Activated CD4-positive, alpha-beta T cell treated with anti-CD3 and anti-CD28 coated beads, Interleukin-2, amount 50 U/mL, for 16 hours (primary cell): ENCODE measurements at regions not wholly inside any gene's neighbourhood (a gene's known extent, or its start where the extent isn't known, plus 50 kb on each side); places are given as distances from the start of the nearest gene placed in this dataset.
A peak's percentile ranks its signal among the peaks of the same experiment; 100 is the strongest.
"Not testable (repeated sequence)": the region's sequence is repeated elsewhere in the genome, so short reads cannot be mapped to it uniquely, and the experiment has no call there.

Experiments used
- DNase-seq: peaks from one replicate; pipeline ENCODE4 v3.0.0-alpha.2; 2020

DNA sequence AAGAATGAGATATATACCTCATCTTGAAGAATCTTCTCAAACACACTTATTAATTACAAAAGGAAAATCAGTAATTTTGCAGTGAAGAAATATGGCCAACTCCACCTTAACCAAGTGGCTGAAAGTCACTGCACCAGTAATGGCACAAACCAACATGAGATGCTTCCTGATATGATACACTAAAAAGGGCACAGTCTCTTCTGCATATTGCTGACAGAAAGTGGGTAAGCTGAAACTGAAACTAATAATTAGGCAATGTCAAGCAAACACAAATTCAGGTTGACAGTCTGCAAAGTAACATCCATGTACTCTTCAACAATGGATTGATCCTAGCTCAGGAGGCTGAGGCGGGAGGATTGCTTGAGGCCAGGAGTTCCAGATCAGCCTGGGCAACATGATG lies 56.1 kb downstream of the ZNF22 start:
- not testable (repeated sequence) for DNase-seq

DNA sequence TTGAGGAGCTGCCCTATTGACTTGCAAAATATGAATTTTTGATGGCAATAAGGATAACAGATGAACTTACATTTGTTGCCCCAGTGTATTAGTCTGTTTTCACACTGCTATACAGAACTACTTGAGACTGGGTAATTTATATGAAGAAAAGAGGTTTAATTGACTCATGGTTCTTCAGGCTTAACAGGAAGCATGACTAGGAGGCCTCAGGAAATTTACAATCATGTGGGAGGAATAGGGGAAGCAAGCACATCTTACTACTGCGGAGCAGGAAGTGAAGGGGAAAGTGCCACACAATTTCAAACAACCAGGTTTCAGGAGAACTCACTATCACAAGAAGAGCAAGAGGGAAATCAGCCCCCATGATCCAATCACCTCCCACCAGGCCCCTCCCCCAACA lies 57.9 kb downstream of the ZNF22 start:
- peak; percentile 1 for DNase-seq

DNA sequence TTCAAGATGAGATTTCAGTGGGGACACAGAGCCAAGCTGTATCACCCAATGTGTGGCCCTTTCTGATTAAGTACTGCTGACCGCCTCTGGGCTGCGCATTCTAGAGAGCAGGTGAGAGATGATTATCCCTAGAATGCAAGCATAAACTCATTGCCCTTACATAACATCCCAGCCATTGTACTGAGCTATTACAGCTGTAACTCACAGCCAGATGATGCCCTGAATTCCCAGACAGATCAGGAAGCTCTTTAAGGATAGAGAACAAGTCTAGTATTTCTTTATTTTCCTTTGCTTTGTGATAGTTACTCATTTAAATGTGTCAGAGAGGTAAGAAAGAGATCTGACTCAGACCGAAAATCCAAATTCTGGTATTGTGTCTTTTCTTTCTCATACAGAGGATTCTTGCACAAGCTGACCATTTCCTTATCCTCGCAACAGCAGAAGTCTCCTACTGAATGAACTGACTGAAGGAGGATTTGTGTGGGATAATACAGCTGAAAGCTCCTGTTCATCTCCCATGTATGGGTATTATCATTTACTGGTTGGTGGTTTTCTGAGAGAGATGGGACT lies 58.4 kb downstream of the ZNF22 start:
- peak; percentile 9 for DNase-seq

DNA sequence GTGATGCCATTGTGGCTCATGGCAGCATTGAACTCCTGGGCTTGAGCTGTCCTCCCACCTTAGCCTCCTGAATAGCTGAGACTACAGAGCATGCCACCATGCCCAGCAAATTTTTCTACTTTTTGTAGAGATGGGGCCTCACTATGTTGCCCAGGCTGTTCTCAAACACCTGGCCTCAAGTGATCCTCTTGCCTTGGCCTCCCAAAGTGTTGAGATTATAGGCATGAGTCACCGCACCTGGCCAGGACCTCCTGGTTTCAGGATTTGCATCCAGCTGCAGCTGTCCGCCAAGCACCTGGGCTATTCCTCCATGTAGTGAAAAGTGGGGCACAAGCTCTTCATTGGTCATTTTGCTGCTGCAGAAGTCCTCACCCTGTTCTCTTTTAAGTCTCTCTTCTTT lies 58.9 kb downstream of the ZNF22 start:
- DNase-seq: no peak

DNA sequence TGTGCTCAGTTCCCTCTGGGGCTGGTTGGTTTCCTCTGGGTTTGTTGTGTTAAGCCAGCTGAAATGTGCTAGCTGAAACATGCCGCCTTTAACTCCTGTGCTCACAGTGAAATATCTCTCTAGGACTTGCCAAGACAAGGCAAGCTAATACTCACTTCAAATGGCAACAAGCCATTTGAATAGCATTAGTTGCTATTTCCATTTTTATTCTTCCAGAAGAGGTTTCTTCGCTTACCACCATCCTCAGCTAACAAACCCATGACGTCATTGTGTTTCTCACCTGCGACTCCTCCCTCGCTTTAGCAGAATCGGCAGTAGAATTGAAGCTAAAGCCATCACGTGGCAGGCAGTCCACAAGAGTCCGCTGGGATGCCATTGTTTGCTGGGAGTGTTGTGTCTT lies 61.3 kb downstream of the ZNF22 start:
- no peak for DNase-seq

DNA sequence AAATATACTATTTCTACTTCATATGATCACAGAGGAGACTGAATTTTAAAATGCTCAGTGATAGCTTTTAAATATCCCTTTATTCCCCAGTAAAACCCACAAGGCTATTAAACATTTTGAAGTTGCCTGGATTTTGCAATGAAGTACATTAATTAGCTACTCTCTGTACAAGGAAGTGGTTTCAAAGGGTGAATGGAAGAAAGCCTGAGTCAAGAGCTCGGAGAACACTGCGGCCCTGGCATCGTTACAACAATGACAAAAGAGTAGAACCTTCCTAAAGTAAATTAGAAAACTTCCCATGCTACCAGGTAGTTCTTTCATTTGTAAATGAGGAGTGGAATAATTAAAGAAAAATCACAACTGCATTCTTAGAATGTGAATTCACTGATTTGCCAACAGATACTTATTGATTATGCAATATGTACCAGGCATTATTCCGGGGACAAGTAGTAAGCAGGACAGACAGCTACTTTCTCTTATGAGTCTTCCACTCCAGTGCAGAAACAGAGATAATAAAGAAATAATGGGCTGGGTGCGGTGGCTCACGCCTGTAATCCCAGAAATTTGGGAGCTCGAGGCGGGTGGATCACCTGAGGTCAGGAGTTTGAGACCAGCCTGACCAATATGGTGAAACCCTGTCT lies 63.0 kb downstream of the ZNF22 start:
- no peak for DNase-seq

DNA sequence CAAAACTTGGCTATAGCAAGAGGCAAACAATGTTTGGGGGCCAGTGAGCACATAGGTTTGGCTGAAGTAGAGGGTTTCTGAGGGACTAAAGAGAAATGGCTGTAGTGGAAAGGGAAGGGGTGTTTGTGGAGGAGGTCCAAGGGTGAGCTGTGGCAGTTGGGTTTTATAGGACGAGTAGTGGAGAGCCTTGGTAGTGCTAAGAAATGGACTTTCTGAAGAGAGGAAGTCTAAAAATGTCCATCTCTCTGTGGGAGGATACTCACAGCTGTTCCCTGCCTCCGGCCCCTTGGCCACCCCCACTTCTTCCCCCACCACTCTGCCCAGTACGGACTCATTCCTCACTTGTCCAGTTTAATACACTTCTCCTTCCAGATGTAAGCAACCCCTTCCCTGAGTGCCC lies 64.3 kb downstream of the ZNF22 start:
- no peak for DNase-seq

DNA sequence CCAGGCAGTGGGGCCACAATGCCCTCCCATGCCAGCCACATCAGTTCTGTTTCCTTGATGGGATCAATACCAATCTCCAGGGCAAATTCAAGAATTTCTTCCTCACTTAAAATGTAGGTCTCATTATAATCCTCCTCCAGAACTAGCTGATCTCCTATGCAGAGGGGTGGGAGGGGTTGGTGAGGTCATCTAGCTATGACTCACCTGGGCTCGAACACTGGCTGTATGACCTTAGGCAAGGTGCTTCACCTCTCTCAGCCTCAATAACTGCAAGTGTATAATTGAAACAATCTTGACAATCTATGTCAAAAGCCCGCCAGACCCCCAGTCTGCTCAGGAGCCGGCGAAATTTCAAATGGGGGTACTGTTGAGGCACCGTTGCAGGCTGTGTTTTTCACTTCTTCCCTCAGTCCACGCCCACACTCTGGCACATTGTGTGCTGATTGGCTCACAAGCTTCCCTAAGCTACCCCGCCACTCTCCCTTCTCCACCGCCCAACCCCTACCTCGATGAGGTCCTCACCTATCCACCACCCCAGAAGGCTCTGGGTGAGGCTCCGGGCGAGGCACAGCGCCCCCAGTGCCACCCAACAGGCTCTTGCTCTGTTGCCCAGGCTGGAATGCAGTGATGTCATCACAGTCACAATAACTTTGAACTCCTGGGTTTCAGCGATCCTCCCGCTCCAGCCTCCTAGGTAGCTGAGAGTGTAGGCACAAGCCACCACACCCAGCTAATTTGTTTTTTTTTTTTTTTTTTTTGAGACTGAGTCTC lies 70.5 kb downstream of the ZNF22 start:
- DNase-seq: no peak

DNA sequence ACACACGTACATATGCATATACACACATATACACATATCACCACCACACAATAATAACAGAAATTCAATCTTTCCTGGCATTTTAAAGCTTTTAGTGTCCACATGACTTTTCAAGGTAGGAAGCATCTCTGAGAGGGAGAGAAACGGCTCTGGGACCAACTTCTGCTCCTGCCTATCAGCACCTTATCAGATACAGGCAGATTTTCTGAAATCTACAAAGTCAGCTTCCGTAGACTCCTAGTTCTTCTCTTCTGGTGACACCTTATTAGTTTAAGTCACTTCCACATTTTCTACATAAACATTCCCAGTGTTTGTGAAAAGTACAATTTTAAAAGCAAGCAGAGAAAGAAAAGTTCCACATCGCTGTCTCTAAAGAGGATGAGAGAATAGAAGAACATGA lies 74.5 kb downstream of the ZNF22 start:
- DNase-seq: no peak

DNA sequence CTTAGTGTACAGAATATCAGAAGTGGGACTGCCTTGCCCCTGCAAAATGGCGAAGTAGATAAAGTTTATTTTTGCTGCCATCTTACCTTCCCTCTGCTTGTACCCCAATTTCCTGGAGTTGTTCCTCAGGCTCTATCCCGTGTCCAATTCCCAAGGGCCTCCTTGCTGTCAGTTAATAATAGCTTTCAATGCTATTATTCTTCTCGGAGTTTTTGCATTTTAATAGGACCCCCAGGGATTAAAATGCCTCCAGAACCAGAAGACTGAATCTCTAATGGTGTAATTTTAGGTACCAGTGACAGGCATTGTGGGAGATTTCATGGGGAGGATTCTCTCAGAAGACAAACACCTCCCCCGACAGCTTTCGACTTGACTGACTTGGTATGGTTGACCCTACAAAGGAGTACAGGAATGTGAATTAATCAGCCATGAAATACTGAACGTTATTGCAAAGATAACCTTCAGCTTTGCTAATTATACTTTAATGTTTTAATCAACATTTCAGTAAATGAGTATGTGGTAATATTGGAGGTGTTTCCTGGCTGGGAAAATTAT lies 75.2 kb downstream of the ZNF22 start:
- DNase-seq: no peak

DNA sequence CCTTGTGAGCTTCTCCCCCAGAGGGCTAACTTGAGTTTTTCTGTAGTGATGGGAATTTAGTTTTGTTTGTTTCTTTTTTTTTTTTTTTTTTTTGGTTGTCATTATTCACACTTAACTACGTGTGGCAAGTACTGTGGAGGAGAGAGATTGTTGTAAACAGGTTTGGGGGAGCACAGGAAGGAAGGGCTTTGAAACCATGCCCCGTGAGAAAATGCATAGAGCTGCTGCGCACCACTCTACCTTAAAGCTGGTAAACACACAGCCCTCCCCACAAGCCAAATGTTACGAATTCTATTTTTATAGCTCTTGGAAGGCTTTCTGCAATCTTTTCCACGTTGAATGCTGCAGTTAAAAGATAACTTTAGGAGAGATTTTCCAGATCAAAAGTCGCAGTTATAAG lies 76.2 kb downstream of the ZNF22 start:
- no peak for DNase-seq

DNA sequence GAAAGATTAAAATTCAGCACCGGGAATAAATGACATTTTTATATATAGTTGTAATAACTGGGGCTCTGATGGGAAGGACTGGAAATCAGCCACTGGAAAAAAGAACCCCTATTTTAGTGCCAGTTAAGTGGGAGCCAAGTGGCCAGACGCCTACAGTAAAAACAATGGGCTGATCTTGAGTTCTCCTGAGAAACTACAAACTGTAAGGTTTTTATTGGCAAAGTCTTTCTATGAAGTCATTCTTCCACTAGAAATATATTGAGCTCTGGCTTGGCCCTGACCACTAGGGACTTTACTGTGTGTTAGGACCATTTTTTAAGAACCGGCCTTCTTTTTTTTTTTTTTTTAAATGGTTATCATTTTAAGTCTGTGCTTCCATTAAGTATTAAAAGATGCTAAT lies 79.6 kb downstream of the ZNF22 start:
- no peak for DNase-seq

DNA sequence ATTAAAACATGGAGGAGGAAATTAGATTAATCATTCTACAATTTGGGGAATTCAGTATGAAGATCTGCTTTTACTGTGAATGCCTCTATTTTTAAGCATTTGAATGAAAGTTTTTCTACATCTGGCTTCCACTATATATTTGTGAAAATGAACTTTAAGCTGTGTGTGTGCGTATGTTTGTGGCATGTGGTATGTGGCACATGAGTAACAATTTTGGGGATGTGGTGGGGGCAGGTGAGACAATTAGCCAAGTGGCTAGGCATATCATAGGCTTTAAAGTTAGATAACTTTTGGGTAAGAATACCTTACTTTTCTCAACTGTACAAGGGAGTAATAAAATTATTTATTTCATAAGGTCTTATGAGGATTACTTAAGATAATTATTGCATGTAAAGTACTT lies 81.5 kb downstream of the ZNF22 start:
- no peak for DNase-seq

DNA sequence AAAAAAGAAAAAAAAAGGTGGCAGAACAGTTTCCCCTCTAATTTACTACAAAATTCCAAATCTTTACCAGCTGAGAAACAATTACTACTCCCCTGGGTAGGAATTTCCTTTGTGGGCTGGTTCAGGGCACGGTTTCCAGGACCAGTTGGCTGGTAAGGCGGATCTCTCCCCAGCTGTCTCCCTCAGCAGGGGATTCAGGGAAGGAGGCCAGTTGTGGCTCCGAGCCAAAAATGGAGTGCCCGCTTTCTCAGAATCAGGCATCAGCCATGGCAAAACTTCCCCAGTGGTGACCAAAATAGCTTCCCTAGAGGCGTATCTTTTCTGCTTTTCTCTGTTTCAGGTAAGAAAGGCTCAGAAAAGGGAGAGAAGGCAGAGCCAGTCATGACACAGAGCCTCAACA lies 91.2 kb downstream of the ZNF22 start:
- DNase-seq: no peak

DNA sequence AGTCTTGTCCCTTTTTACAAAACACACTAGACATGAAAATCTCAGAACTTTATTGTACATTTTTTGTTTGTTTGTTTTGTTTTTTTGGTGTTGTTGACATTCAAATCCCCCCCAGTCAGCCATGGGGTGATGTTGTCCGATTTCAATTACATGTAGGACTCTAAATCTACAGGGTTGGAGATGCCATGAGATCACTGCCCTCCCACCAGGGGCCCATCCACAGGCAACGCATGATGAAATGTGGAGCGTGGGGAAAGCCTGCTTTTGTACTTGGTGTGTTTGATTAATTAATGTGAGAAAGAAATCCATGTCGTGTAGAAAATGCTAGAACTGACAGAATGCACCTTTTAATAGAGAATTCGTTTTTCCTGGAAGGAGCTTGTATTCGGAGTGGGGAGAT lies 93.2 kb downstream of the ZNF22 start:
- DNase-seq: no peak

DNA sequence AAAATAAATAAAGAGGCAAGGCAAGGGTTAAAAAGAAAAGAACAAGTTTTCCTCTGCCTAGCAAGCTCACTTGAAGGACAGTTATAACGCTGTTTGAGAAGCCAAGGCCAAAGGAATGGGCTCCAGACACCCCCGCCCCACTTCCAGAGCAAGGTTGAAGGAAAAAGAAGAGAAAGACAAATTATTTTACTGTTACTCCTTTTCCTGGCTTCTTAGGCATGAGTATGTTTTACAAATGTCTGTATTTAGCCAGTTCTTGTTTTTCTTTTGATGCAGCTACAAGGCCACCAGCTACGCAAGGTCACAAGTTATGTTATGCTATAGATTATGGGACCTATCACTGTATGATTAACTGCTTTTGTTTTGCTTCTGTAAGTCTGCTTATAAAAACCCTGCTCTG lies 94.6 kb downstream of the ZNF22 start:
- DNase-seq: no peak

DNA sequence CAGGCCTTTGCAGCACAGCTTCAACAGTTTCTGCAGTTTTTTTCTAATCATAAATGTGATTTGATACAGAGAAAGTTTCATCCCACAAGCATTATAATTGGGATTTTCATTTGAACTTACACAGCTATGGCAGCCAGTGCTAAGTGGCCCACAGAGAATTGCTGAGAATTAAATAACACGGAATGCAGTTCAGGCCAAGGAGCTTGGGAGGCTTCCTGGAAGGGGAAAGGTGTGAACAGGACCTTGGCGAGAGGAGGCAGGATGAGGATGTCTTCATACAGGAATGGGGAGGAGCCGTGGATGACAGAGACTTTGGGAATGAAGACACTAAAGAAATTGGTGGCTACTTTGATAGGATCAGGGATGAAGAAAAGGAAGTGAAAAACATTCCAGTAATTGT lies 95.3 kb downstream of the ZNF22 start:
- DNase-seq: no peak

DNA sequence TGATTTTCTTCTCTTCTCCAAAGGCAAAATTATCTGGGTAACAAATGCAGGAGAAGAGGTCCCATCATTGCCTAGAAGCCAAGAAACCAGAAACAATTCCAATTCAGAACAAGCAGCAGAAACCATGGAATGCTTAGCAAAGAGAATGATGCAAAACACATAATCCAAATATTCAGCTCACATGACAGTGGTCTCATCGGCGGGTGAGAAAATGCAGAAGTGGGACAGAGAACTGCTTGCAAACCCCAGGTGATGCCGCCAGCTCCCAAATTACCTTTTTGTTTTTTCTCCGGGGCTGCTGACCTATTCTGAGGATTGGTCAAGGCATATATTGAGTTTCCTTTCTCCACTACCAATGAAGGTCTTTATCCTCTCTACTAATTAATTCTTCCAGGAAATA lies 99.7 kb downstream of the ZNF22 start:
- DNase-seq: no peak

DNA sequence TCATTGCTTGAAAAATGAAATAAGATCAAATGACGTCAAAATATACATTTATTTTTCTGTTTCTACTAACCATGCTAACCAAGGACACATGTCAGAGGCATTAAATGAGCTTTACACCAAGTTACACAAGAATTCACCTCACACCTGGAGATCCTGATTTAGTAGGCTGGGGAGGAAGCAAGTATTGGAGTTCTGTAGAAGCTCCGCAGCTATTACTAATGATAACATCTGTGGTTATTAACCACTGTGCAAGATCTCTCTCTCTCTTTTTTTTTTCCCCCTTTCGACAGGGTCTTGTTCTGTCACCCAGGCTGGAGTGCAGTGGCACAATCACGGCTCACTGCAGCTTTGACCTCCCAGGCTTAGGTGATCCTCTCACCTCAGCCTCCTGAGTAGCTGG lies 104.0 kb downstream of the ZNF22 start:
- no peak for DNase-seq

DNA sequence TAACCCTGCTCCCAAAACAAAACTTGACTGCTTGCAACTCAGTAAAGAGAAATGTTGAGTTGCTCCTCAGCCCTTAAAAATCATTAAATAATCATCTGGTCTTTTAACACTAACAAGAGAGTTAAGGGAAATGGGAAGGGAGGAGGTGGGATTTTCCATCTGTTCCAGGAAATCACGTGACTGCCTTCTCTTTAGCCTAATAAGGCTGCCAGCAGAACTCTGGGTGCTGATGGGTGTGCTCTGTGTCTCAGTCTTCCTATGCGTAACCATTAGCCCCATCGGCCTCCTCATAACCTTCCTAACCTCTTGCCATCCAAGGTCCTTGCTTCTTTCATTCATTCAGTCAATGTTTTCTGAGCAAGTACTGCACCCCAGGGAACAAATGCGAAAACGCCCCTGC lies 104.6 kb downstream of the ZNF22 start:
- not testable (repeated sequence) for DNase-seq

DNA sequence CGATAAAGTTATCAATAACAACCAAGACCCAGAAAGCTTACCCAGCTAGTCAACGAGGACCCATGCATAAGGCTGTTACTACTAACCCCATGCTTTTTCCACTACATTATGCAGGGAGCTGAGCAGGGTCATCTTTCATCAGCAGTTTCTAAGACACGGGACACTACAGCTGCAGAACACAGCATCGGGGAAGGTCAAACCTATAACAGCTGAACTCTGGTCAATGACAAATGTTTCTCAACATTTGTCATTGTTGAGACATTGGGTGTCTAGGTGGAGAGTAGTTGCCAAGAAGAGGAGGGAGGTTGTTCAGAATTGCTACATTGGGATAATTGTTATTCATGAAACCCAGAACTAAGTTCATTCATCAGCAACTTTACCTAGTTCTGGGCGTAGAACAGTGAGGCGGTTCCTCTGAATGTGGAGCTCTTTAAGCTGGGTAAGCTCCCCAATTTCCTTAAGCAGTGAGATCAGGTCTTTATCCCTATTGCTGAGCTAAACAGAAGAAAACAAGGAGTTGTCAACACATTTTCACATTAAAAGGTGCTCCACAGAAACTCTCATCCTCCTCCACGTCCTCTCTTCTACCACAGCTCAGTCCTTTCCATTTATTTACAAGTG lies 105.6 kb downstream of the ZNF22 start:
- no peak for DNase-seq

DNA sequence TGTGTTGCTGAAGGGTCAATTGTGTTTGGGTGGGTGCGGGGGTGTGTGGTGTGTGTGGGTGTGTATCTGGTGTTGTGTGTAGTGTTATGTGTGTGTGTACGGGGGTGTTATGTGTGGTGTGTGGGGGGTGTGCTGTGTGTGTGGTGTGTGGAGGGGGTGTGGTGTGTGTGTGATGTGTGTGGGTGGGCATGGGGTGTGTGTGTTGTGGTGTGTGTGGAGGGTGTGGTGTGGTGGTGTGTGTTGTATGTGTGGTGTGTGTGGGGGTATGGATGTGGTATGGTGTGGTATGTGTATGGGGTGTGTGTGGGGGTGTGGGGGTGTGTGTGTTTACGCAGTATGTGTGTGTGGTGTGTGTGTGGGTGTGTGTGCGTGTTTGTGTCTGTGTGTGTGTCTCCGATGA lies 110.8 kb downstream of the ZNF22 start:
- no peak for DNase-seq

DNA sequence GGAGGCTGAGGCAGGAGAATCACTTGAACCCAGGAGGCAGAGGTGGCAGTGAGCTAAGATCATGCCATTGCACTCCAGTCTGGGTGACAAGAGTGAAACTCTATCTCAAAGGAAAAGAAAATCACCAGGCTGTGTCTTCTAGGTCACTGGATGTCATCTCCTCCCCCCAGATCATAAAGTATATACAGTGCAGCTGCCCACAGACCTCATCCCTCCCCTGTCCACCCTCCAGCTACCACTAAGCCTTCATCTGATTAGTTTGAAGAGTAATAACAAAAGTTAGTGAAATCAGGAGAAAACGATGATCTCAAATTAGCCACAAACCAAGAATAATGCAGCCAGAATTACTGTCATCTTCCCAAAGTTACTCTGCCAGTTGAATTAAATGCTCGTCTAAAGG lies 117.2 kb downstream of the ZNF22 start:
- not testable (repeated sequence) for DNase-seq

DNA sequence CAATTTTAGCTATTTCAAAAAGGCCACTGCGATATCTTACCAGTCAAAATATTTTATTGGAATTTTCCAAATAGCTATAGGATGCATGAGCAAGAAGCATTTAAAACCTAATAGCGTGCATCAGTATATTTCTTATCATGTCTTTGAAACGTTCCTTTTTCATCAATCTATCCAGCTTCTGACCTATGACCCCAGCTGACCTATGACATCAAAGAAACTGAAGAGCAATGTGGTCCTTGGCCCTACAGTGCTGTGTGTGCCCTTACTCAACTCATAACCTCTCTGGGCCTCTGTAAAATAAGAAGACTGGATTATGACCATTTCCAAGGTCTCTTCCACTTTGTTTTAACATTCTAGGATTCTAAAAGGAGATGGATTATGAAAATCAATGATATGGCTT lies 118.2 kb downstream of the ZNF22 start:
- DNase-seq: no peak
